DOHH2 (cell line): ENCODE measurements at regions not wholly inside any gene's neighbourhood (a gene's known extent, or its start where the extent isn't known, plus 50 kb on each side); places are given as distances from the start of the nearest gene placed in this dataset.

Source experiments
- H3F3A ChIP-seq: fragments of 200-600 bp; sonication (generic), shearing (Covaris generic); 2 replicates; pipeline ENCODE4 v1.6.0; 2016; ENCODE audit warnings: antibody characterized with exemption, mild to moderate bottlenecking; ENCODE audit not compliant: control insufficient read depth, insufficient read depth
- H3K27ac ChIP-seq: fragments of 200-600 bp; sonication (generic); 2 replicates; pipeline ENCODE4 v1.5.1; 2014; ENCODE audit warnings: low read depth, mild to moderate bottlenecking, low read length, moderate library complexity
- H3K27me3 ChIP-seq: fragments of 200-600 bp; sonication (generic); 2 replicates; pipeline ENCODE4 v1.6.1; 2014; ENCODE audit warnings: mild to moderate bottlenecking, low read length, mixed read lengths; ENCODE audit not compliant: control insufficient read depth
- H3K36me3 ChIP-seq: fragments of 200-600 bp; sonication (generic); 2 replicates; pipeline ENCODE4 v1.6.1; 2014; ENCODE audit warnings: mild to moderate bottlenecking, low read length, moderate library complexity, mixed read lengths; ENCODE audit not compliant: control insufficient read depth
- H3K4me1 ChIP-seq: fragments of 200-600 bp; sonication (generic); 2 replicates; pipeline ENCODE4 v1.6.1; 2014; ENCODE audit warnings: mild to moderate bottlenecking, low read length, mixed read lengths; ENCODE audit not compliant: control insufficient read depth
- H3K4me2 ChIP-seq: fragments of 200-600 bp; sonication (generic); 2 replicates; pipeline ENCODE4 v1.6.0; 2014; ENCODE audit warnings: mild to moderate bottlenecking, low read length, moderate library complexity
- H3K4me3 ChIP-seq: fragments of 200-600 bp; sonication (generic); 2 replicates; pipeline ENCODE4 v1.5.1; 2014; ENCODE audit warnings: mild to moderate bottlenecking, low read length, mixed read lengths
- H3K79me2 ChIP-seq: fragments of 200-600 bp; sonication (generic); 2 replicates; pipeline ENCODE4 v1.6.1; 2014; ENCODE audit warnings: mild to moderate bottlenecking, low read length, mixed read lengths; ENCODE audit not compliant: control insufficient read depth
- H3K9me2 ChIP-seq: fragments of 200-600 bp; sonication (generic); replicated peaks from 2 replicates; pipeline ENCODE4 v1.6.1; 2014; ENCODE audit warnings: mild to moderate bottlenecking, low read length, mixed read lengths; ENCODE audit not compliant: control insufficient read depth
- H3K9me3 ChIP-seq: fragments of 200-600 bp; sonication (generic); 2 replicates; pipeline ENCODE4 v1.6.1; 2014; ENCODE audit warnings: antibody characterized with exemption, low read length, mixed read lengths; ENCODE audit not compliant: control insufficient read depth, insufficient read depth
- H4K20me1 ChIP-seq: fragments of 200-600 bp; sonication (generic); 2 replicates; pipeline ENCODE4 v1.6.0; 2014; ENCODE audit warnings: low read depth, mild to moderate bottlenecking, antibody characterized with exemption, low read length, moderate library complexity; ENCODE audit not compliant: control insufficient read depth, insufficient read depth
- EZH2phosphoT487 ChIP-seq: fragments of 200-600 bp; sonication (generic); IDR thresholded peaks from 2 replicates; pipeline ENCODE4 v1.6.1; 2017; ENCODE audit warnings: borderline replicate concordance, mild to moderate bottlenecking, antibody characterized with exemption, low read length, moderate library complexity, mixed read lengths
- TF ChIP-seq, protein P1 (sequence below): fragments of 200-600 bp; sonication (generic); IDR thresholded peaks from one replicate; pipeline ENCODE4 v1.5.1; 2014; ENCODE audit warnings: antibody characterized with exemption, mild to moderate bottlenecking, low read depth, low read length; ENCODE audit not compliant: poor library complexity, severe bottlenecking

DNA sequence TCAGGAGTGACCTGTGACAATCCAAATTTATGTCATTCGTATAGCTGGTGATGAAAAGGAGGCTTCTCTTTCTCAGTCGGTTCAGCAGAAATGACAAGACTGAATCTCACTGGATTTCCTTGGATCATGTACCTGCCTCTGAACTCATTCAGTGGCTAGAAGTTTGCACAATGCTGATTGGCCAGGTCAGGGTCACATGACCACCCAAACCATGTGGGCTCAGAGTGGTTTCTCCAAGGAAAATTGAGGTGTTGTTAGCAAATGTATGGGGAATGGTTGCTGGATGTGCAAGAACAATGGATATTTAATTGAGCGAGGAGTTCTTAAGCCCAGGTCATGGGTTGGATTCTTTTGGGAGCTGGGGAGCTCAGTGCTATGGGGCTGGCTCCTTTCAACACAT lies 227.5 kb downstream of the AACS start:
- H3K9me2 ChIP-seq = no peaks in the 10 kb centered on the region
- H3K9me3 ChIP-seq = no peaks in the 10 kb centered on the region
- H3K36me3 ChIP-seq = no peaks in the 10 kb centered on the region
- no peak overlapping the region for H3K4me3 ChIP-seq
- H3K4me2 ChIP-seq = no peak overlapping the region
- no peaks in the 10 kb centered on the region for H3K79me2 ChIP-seq
- no peaks in the 10 kb centered on the region for H3F3A ChIP-seq
- H3K4me1 ChIP-seq = no peaks in the 10 kb centered on the region
- H3K27me3 ChIP-seq = peaks cover 4% of the 10 kb centered on the region
- no peaks in the 10 kb centered on the region for H4K20me1 ChIP-seq
- H3K27ac ChIP-seq = no peak overlapping the region
- TF ChIP-seq, protein P1, sequence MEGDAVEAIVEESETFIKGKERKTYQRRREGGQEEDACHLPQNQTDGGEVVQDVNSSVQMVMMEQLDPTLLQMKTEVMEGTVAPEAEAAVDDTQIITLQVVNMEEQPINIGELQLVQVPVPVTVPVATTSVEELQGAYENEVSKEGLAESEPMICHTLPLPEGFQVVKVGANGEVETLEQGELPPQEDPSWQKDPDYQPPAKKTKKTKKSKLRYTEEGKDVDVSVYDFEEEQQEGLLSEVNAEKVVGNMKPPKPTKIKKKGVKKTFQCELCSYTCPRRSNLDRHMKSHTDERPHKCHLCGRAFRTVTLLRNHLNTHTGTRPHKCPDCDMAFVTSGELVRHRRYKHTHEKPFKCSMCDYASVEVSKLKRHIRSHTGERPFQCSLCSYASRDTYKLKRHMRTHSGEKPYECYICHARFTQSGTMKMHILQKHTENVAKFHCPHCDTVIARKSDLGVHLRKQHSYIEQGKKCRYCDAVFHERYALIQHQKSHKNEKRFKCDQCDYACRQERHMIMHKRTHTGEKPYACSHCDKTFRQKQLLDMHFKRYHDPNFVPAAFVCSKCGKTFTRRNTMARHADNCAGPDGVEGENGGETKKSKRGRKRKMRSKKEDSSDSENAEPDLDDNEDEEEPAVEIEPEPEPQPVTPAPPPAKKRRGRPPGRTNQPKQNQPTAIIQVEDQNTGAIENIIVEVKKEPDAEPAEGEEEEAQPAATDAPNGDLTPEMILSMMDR = no peak
- no peak for TF ChIP-seq EZH2phosphoT487

- H3F3A ChIP-seq = no peaks in the 10 kb centered on the region
- no peaks in the 10 kb centered on the region for H3K79me2 ChIP-seq
- no peaks in the 10 kb centered on the region for H3K36me3 ChIP-seq
- no peak overlapping the region for H3K27ac ChIP-seq
- TF ChIP-seq EZH2phosphoT487 = no peak
- TF ChIP-seq, protein P1 = no peak
- H3K4me2 ChIP-seq = no peak overlapping the region
- no peaks in the 10 kb centered on the region for H3K9me2 ChIP-seq
- no peak overlapping the region for H3K4me3 ChIP-seq
- peaks cover 2% of the 10 kb centered on the region; the same call in 1 of the 2 replicates for H3K27me3 ChIP-seq
- no peaks in the 10 kb centered on the region for H3K4me1 ChIP-seq
- H3K9me3 ChIP-seq = no peaks in the 10 kb centered on the region
- H4K20me1 ChIP-seq = no peaks in the 10 kb centered on the region
These were observed 230.3 kb downstream of the AACS start for GRCh38 chr12:125295550-125295949.

- Histone ChIP-seq H3K27me3 (no peaks in the 10 kb centered on the region), H3K9me2 (no peaks in the 10 kb centered on the region), H3K79me2 (no peaks in the 10 kb centered on the region), H3K27ac (no peak overlapping the region), H3K4me1 (no peaks in the 10 kb centered on the region), H4K20me1 (no peaks in the 10 kb centered on the region), H3K36me3 (no peaks in the 10 kb centered on the region), H3K9me3 (no peaks in the 10 kb centered on the region), H3F3A (no peaks in the 10 kb centered on the region), H3K4me2 (no peak overlapping the region), H3K4me3 (no peak overlapping the region)
- TF ChIP-seq, protein P1 = no peak
- TF ChIP-seq EZH2phosphoT487 = no peak
These were observed 231.5 kb downstream of the AACS start for GRCh38 chr12:125296701-125297100.

DNA sequence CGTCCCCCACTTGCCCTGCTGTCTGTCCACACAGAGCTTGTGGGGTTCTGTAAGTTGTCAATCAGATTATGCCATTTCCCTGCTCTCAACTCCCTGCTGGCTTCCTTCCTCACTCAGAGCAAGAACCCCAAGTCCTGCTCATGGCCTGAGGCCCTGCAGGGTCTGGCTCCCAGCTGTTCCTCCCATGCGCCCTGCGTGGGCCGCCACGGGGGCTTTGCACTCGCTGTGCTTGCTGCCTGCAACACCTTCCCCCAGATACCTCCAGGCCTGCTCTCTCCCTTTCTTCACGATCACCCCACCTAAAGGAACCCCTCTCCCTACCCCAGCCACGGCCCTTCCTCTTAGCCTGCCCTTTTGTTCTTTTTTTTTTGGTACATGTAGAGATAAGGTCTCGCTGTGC lies 234.6 kb downstream of the AACS start:
- no peaks in the 10 kb centered on the region for H3K36me3 ChIP-seq
- H3K9me3 ChIP-seq = no peaks in the 10 kb centered on the region
- no peak overlapping the region for H3K4me3 ChIP-seq
- no peaks in the 10 kb centered on the region for H4K20me1 ChIP-seq
- no peak overlapping the region for H3K4me2 ChIP-seq
- no peak overlapping the region for H3K27ac ChIP-seq
- H3K4me1 ChIP-seq = no peaks in the 10 kb centered on the region
- no peaks in the 10 kb centered on the region for H3K9me2 ChIP-seq
- H3K27me3 ChIP-seq = no peaks in the 10 kb centered on the region
- TF ChIP-seq, protein P1 = no peak
- no peak for TF ChIP-seq EZH2phosphoT487
- no peaks in the 10 kb centered on the region for H3K79me2 ChIP-seq
- H3F3A ChIP-seq = no peaks in the 10 kb centered on the region
